ENCODE measurements at regions not wholly inside any gene's neighbourhood (a gene's known extent, or its start where the extent isn't known, plus 50 kb on each side); places are given as distances from the start of the nearest gene placed in this dataset.

GRCh38 chr3:147015334-147015733 lies 391.0 kb downstream of the ZIC4 start:
- DNase-seq (ENCODE audit: low spot score) = no peak

- no peak for DNase-seq (ENCODE audit: low spot score)
Measured at GRCh38 chr3:147008886-147009285, 397.5 kb downstream of the ZIC4 start.

GRCh38 chr3:147008458-147008857 lies 397.9 kb downstream of the ZIC4 start:
- DNase-seq (ENCODE audit: low spot score) = no peak

- no peak for DNase-seq (ENCODE audit: low spot score)
Measured at GRCh38 chr3:147007736-147008245, 398.6 kb downstream of the ZIC4 start.

GRCh38 chr3:147002721-147003120 lies 397.6 kb upstream of the PLSCR5 start:
- DNase-seq (ENCODE audit: low spot score) = no peak

- DNase-seq (ENCODE audit: low spot score) = no peak
Measured at GRCh38 chr3:147000274-147000673, 395.1 kb upstream of the PLSCR5 start.

GRCh38 chr3:146991907-146992306 lies 386.8 kb upstream of the PLSCR5 start:
- no peak for DNase-seq (ENCODE audit: low spot score)

- no peak for DNase-seq (ENCODE audit: low spot score)
Measured at GRCh38 chr3:146975476-146975875, 370.3 kb upstream of the PLSCR5 start.

- DNase-seq (ENCODE audit: low spot score) = no peak
Measured at GRCh38 chr3:146975032-146975431, 369.9 kb upstream of the PLSCR5 start.

GRCh38 chr3:146974001-146974400 lies 368.9 kb upstream of the PLSCR5 start:
- DNase-seq (ENCODE audit: low spot score) = no peak

GRCh38 chr3:146972726-146973125 lies 367.6 kb upstream of the PLSCR5 start:
- DNase-seq (ENCODE audit: low spot score) = no peak

GRCh38 chr3:146970236-146970635 lies 365.1 kb upstream of the PLSCR5 start:
- no peak for DNase-seq (ENCODE audit: low spot score)

GRCh38 chr3:146969356-146969755 lies 364.2 kb upstream of the PLSCR5 start:
- DNase-seq (ENCODE audit: low spot score) = no peak

- no peak for DNase-seq (ENCODE audit: low spot score)
Measured at GRCh38 chr3:146968204-146968651, 363.1 kb upstream of the PLSCR5 start.

GRCh38 chr3:146967783-146968182 lies 362.6 kb upstream of the PLSCR5 start:
- DNase-seq (ENCODE audit: low spot score) = no peak

GRCh38 chr3:146966124-146966523 lies 361.0 kb upstream of the PLSCR5 start:
- no peak for DNase-seq (ENCODE audit: low spot score)

- peak; percentile 5 for DNase-seq (ENCODE audit: low spot score)
Measured at GRCh38 chr3:146953511-146953981, 348.4 kb upstream of the PLSCR5 start.

GRCh38 chr3:146948985-146949384 lies 343.8 kb upstream of the PLSCR5 start:
- no peak for DNase-seq (ENCODE audit: low spot score)

GRCh38 chr3:146948186-146948585 lies 343.0 kb upstream of the PLSCR5 start:
- no peak for DNase-seq (ENCODE audit: low spot score)

GRCh38 chr3:146929696-146930095 lies 324.6 kb upstream of the PLSCR5 start:
- no peak for DNase-seq (ENCODE audit: low spot score)

- no peak for DNase-seq (ENCODE audit: low spot score)
Measured at GRCh38 chr3:146928421-146929059, 323.4 kb upstream of the PLSCR5 start.

GRCh38 chr3:146921693-146922092 lies 316.5 kb upstream of the PLSCR5 start:
- no peak for DNase-seq (ENCODE audit: low spot score)

- no peak for DNase-seq (ENCODE audit: low spot score)
Measured at GRCh38 chr3:146914409-146914808, 309.3 kb upstream of the PLSCR5 start.

Measured in putamen (tissue), 1 donor.